ENCODE measurements at regions not wholly inside any gene's neighbourhood (a gene's known extent, or its start where the extent isn't known, plus 50 kb on each side); places are given as distances from the start of the nearest gene placed in this dataset.

DNA sequence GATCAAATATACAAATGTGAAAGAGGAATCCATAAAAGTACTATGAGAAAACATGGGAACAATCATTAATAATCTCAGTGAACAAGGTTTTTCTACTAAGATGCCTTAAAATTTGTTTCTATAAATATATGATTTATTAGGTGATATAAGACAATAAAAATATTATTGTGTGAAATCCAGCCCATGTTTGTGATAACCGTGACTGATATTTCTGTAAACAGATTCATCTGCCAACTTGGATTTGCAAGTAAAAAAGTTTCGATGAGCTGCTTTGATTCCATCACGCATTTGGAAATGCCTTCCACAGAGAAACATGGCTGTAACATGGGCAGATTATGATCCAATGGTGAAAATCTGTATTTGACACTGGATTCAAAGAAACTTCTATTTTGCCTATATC, 157.8 kb downstream of the NXPE2 start:
- DNase-seq (no peak), ATAC-seq (no peak)
- no peak for TF ChIP-seq CTCF (IDR thresholded peaks at IDR 0.05)
- Histone ChIP-seq H3K4me1 (no peaks in the 10 kb centered on the region), H3K9me3 (peaks cover 8% of the 10 kb centered on the region), H3K27me3 (ENCODE audit: insufficient read depth in 3 of 3, low read length in 2 of 3) (peaks cover 0 to 2% (median 0%) of the 10 kb centered on the region in 3 donors), H3K36me3 (ENCODE audit: insufficient read depth in 1 of 2, low read depth in 1 of 2) (no peaks in the 10 kb centered on the region), H3K27ac (no peak overlapping the region), H3K4me3 (no peak overlapping the region)
- 26 to 48% (median 28%) methylated on average over 3 of the region's 3 CpGs for WGBS, 3 donors
- intact Hi-C loops (cut with DNase I), result no loop called here

- no peak overlapping the region for H3K4me3 ChIP-seq
- DNase-seq (no peak), ATAC-seq (no peak)
- TF ChIP-seq CTCF (IDR thresholded peaks at IDR 0.05), result no peak
- H3K9me3 ChIP-seq, result no peaks in the 10 kb centered on the region
- H3K36me3 ChIP-seq (ENCODE audit: insufficient read depth in 1 of 2, low read depth in 1 of 2), result no peaks in the 10 kb centered on the region
- 88 to 97% (median 94%) methylated on average over 1 of the region's 1 CpG for WGBS, 3 donors
- intact Hi-C loops (cut with DNase I), result loop anchor here in 1 of 2 donors (5.0 kb wide), 1 partner anchor 73 kb away; no protein-coding TSS in a partner anchor
- no peak overlapping the region for H3K27ac ChIP-seq
- H3K27me3 ChIP-seq (ENCODE audit: insufficient read depth in 3 of 3, low read length in 2 of 3), result no peaks in the 10 kb centered on the region
- H3K4me1 ChIP-seq, result peaks cover 11% of the 10 kb centered on the region
Observed at GRCh38 chr11:114844896-114845295, 166.6 kb downstream of the NXPE2 start.

DNA sequence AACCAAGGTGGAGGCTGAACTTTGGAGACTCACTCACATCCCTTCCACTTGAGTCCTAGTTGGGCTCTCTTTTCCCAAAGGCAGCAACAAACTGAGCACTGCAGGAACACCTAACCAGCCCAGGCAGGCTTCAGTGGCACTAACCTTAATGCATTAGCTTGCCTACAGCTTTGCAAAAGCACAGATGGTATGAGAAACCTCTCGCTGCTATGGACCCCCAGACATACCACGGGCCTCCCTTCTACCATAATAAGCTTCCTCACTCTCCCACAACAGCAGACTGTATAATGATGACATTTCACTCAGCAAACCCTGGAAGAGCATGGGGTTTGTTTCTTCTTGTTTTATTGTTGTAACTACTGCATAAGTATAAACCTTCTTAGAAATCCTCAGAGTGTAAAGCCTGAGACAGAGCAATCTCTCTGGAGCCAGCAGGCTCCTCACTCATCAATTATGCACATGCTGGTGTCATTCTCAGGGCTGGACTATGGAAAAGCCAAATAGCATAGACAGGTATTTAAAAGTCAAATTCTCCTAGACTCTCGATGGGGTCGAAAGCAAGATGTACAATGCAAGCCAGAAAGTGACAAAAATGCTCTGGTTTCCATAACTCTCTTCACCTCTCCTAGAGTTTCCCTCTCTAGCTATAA, 167.6 kb downstream of the NXPE2 start:
- H3K9me3 ChIP-seq, result no peaks in the 10 kb centered on the region
- WGBS, 3 donors, result 35 to 62% (median 45%) methylated on average over 4 of the region's 4 CpGs
- ATAC-seq, result peak in 3 of 4 donors; percentile 13 to 26 (median 23)

DNA sequence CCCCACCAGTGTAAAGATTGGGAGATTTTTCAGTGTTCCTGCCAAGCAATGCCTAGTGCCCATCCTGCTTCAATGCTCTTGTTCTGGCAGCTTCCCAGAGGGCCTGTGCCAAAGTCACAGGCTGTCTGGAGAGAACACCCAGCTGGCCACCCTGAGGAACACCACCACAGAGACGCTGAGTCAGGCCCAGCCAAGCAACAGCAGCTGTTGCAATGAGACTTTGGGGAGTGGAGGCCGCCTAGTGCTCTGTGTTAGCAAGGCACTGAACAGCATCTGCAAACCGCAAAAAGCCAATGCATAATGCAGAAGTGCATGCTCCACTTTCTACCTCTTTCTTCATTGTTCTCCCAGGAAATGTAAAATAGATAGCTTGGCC, 168.1 kb downstream of the NXPE2 start:
- intact Hi-C loops (cut with DNase I), result loop anchor here in 1 of 2 donors (5.0 kb wide), 1 partner anchor 74 kb away; no protein-coding TSS in a partner anchor
- ATAC-seq, result peak; percentile 95 to 100 (median 98)
- Histone ChIP-seq H3K9me3 (no peaks in the 10 kb centered on the region), H3K27me3 (ENCODE audit: insufficient read depth in 3 of 3, low read length in 2 of 3) (no peaks in the 10 kb centered on the region), H3K4me3 (no peak overlapping the region), H3K27ac (no peak overlapping the region), H3K4me1 (peaks cover 11% of the 10 kb centered on the region), H3K36me3 (ENCODE audit: insufficient read depth in 1 of 2, low read depth in 1 of 2) (no peaks in the 10 kb centered on the region)
- TF ChIP-seq CTCF (IDR thresholded peaks at IDR 0.05), result peak; percentile 28
- DNase-seq, result peak; percentile 46 to 82
- WGBS, 3 donors, result 12 to 36% (median 19%) methylated on average over 3 of the region's 3 CpGs

More for the DNA sequence above, 167.6 kb downstream of the NXPE2 start:
- TF ChIP-seq CTCF (IDR thresholded peaks at IDR 0.05), result no peak
- peaks cover 11% of the 10 kb centered on the region for H3K4me1 ChIP-seq
- H3K27me3 ChIP-seq (ENCODE audit: insufficient read depth in 3 of 3, low read length in 2 of 3), result no peaks in the 10 kb centered on the region
- no peak for DNase-seq
- no peak overlapping the region for H3K27ac ChIP-seq
- intact Hi-C loops (cut with DNase I), result loop anchor here in 1 of 2 donors (5.0 kb wide), 1 partner anchor 74 kb away; no protein-coding TSS in a partner anchor
- H3K4me3 ChIP-seq, result no peak overlapping the region
- no peaks in the 10 kb centered on the region for H3K36me3 ChIP-seq (ENCODE audit: insufficient read depth in 1 of 2, low read depth in 1 of 2)

All from psoas muscle (tissue), 7 donors.